Stomach smooth muscle (tissue), 2 donors: ENCODE measurements at regions not wholly inside any gene's neighbourhood (a gene's known extent, or its start where the extent isn't known, plus 50 kb on each side); places are given as distances from the start of the nearest gene placed in this dataset.
"Not testable (repeated sequence)": the region's sequence is repeated elsewhere in the genome, so short reads cannot be mapped to it uniquely, and the experiment has no call there.

ENCODE experiments used
- H3K27ac ChIP-seq: one replicate; pipeline ENCODE4 v1.7.0; 2013; ENCODE audit warnings: mild to moderate bottlenecking, low read length, inconsistent platforms
- H3K27me3 ChIP-seq, 2 donors: one replicate each; pipeline ENCODE4 v1.7.0; 2013; ENCODE audit warnings: low read length in 2 of 2; ENCODE audit not compliant: insufficient read depth in 2 of 2, control insufficient read depth in 1 of 2
- H3K36me3 ChIP-seq, 2 donors: one replicate each; pipeline ENCODE4 v1.7.0; 2013; ENCODE audit warnings: low read length in 2 of 2; ENCODE audit not compliant: control insufficient read depth in 2 of 2, insufficient read depth in 2 of 2
- H3K4me1 ChIP-seq: one replicate; pipeline ENCODE4 v1.7.0; 2013; ENCODE audit warnings: low read length; ENCODE audit not compliant: control insufficient read depth, insufficient read depth
- H3K4me3 ChIP-seq, 2 donors: one replicate each; pipeline ENCODE4 v1.7.0; 2013; ENCODE audit warnings: low read length in 2 of 2
- H3K9ac ChIP-seq, 2 donors: one replicate each; pipeline ENCODE4 v1.7.0; 2013; ENCODE audit warnings: low read length in 2 of 2, mild to moderate bottlenecking in 1 of 2
- H3K9me3 ChIP-seq, 2 donors: one replicate each; pipeline ENCODE4 v1.7.0; 2013; ENCODE audit warnings: low read length in 2 of 2; ENCODE audit not compliant: control insufficient read depth in 2 of 2
- donor health status: healthy.
- donor health status: Pancreatic carcinoma.

DNA sequence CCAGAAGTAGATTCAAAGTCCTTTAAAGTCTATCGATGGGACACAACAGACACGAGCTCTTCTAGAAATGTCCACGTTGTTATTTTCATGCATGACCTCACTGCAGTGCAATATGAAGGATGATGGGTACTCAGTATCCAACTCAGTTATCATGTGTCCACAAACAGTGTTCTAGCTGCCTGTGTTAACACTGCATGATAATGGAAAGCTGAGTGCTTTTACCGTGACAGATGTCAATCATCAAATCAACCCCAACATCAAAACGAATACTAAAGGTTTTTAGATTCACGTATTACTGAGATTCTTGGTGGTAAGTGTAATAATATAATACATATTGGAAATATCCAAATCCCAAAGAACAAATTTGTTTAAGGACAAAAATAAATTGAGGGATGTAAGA is 394.8 kb upstream of the TENM3 start:
- Histone ChIP-seq H3K4me3 (no peak overlapping the region), H3K27me3 (no peaks in the 10 kb centered on the region), H3K9me3 (no peaks in the 10 kb centered on the region), H3K36me3 (no peaks in the 10 kb centered on the region), H3K27ac (no peak overlapping the region), H3K4me1 (no peaks in the 10 kb centered on the region), H3K9ac (no peak overlapping the region)

DNA sequence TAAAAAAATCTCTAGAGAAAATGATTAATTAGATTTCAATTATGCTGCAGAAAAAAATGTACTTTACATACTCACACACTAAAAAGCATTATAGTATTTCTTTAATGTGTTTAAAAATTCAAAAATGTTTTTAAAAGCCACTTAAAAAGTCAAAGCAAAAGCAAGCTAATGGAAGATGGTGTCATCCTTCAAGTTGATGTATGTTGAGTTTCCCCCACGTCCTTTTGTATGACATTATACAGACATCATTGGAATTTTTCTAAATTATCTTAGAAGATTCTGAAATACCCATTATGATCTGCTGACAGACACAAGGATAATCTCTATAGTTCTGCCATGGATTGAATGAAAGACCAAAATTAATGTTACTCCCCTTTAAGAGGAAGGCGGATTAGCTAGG is 393.7 kb upstream of the TENM3 start:
- Histone ChIP-seq H3K9me3 (no peaks in the 10 kb centered on the region), H3K4me1 (no peaks in the 10 kb centered on the region), H3K27me3 (no peaks in the 10 kb centered on the region), H3K36me3 (no peaks in the 10 kb centered on the region), H3K9ac (no peak overlapping the region), H3K4me3 (no peak overlapping the region), H3K27ac (no peak overlapping the region)

DNA sequence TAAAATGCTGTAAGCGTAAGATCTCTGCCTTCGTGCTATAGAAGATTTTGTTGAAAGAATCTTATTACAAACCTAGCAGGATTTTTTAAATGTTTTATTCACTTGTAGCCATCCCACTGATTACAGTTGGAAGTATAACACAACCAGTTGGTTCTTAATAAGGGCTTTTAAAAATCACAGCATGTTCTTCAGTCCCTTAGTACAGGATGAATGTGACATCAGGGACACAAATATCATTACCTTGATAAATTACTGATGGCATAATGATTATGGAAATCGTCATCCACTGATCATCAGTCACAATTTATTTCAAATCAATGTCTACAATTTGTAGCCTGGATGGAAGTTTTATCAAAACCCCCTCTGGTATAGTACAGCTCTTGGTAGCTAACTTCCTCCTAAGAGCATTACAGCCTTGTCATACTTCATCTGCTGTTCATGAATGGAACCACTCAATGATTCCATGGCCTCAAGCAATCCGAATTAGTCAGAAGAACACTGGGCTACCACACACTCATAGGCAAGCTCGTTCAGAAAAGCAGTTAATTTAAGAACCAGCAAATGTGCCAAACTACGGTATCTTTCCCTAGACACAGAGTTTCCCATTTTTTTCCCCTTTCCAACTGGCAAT is 389.2 kb upstream of the TENM3 start:
- no peak overlapping the region for H3K9ac ChIP-seq
- no peak overlapping the region for H3K4me3 ChIP-seq
- H3K9me3 ChIP-seq, result no peaks in the 10 kb centered on the region
- no peaks in the 10 kb centered on the region for H3K27me3 ChIP-seq
- H3K27ac ChIP-seq, result no peak overlapping the region
- H3K36me3 ChIP-seq, result no peaks in the 10 kb centered on the region
- no peaks in the 10 kb centered on the region for H3K4me1 ChIP-seq

DNA sequence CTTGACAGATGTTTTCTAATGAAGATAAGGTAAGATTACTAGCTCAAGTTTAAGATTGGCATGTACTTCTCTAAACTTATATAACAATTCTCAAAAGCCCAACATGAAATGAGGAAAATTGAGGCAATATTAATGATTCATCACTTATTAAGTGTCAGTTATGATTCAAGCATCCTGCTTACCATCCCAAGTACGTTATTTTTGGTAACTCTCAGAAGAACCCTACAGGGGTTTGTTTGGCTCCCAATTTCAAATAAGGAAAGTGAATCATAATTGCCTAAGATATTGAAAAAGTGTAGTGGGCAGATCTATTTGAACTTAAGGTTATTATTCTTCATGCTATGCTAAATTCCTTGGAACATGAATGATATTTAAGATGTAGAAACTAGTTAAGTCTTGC is 387.9 kb upstream of the TENM3 start:
- Histone ChIP-seq H3K4me1 (no peaks in the 10 kb centered on the region), H3K27me3 (no peaks in the 10 kb centered on the region), H3K9me3 (no peaks in the 10 kb centered on the region), H3K4me3 (no peak overlapping the region), H3K9ac (no peak overlapping the region), H3K27ac (no peak overlapping the region), H3K36me3 (no peaks in the 10 kb centered on the region)

DNA sequence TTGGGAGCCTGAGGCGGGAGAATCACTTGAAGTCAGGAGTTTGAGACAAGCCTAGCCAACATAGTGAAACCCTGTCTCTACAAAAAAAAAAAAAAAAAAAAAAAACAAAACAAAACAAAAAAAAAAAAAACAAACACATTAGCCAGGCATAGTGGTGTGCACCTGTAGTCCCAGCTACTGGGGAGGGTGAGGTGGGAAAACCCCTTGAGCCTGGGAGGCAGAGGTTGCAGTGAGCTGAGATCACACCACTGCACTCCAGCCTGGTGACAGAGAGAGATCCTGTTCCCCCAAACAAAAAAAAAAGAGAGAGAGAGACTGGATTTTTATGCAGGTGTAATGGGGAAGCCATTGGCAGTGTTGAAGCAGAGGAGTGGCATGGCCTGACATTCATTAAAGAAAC is 385.7 kb upstream of the TENM3 start:
- H3K27me3 ChIP-seq, H3K9ac ChIP-seq, H3K36me3 ChIP-seq, H3K9me3 ChIP-seq, H3K4me1 ChIP-seq, H3K27ac ChIP-seq, H3K4me3 ChIP-seq: not testable (repeated sequence)

DNA sequence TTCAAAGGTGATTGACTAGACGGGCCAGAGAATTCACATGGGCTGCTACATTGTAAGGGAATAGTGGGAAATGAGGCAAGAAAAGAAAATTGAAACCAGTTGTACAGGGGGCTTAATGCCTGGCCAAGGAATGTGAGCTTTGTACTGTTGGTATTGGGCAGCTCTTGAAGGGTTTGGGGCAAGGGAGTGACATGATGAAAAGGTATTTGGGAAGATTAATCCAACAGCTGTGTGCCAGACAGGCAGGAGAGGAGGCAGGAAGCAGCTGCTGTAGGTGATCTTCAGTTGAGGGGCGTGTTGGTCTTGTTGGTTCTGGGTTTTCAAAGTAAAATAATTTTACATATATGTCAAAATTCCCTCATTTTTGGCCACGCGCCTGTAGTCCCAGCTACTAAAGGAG is 384.5 kb upstream of the TENM3 start:
- Histone ChIP-seq H3K36me3 (no peaks in the 10 kb centered on the region), H3K9me3 (no peaks in the 10 kb centered on the region), H3K9ac (no peak overlapping the region), H3K4me3 (no peak overlapping the region), H3K4me1 (no peaks in the 10 kb centered on the region), H3K27ac (no peak overlapping the region), H3K27me3 (no peaks in the 10 kb centered on the region)

DNA sequence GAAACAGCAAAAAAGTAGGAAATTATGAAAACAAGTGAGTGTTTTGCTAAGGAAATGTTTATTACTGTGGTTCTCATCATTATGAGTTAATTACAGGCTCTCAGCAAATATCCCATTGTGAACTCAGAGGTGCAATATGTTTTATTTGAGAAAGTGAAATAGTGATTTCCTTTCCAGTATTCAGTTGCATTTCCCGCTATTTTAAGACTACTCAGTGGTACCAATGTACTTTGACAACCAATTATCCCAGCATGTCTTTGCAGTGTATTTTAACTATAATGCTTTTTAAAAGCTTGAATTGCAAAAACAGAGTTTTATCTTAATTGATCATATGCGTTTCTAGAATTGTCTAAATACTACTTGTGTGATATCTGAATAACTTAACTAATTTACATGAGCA is 383.8 kb upstream of the TENM3 start:
- Histone ChIP-seq H3K4me1 (no peaks in the 10 kb centered on the region), H3K4me3 (no peak overlapping the region), H3K9me3 (no peaks in the 10 kb centered on the region), H3K27me3 (no peaks in the 10 kb centered on the region), H3K27ac (no peak overlapping the region), H3K9ac (no peak overlapping the region), H3K36me3 (no peaks in the 10 kb centered on the region)

DNA sequence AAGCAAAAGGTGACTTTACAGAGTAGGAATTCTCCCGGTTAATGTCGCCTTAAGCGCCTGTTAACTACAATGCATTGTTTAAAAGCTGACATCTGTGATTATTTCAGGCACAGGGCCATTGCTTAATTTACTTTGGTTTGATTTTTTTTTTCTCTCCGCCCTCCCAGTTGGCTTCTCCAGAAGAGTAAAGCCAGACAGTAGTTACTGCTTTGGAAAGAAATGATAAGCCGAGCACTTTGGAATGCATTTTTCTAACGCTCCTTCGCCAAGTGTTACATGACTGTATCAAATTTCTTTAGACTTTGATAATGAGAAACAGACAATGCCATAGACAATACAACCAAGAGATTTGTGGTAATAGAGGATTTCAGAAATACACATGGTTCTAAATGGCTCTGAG is 383.0 kb upstream of the TENM3 start:
- Histone ChIP-seq H3K27me3 (no peaks in the 10 kb centered on the region), H3K36me3 (no peaks in the 10 kb centered on the region), H3K4me1 (no peaks in the 10 kb centered on the region), H3K9ac (no peak overlapping the region), H3K27ac (no peak overlapping the region), H3K9me3 (no peaks in the 10 kb centered on the region), H3K4me3 (no peak overlapping the region)

DNA sequence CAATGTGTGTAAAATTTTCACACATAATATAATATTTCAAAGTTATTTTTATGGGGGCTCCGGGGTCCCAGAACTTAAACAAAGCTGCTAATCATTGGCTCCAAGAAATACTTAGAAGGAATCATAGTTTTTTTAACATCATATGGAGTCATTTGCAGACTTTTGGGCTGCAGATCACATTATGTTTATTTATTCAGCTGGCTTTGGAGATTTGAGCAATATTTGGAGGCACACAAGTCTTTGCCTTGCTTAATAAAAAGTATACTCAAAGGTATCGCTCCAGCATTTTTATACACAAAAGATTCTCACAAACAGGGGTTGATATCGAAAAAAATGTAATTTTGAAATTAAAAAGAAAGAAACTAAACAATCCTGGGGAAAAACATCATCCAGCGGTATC is 382.5 kb upstream of the TENM3 start:
- H3K4me3 ChIP-seq, result no peak overlapping the region
- no peak overlapping the region for H3K27ac ChIP-seq
- H3K4me1 ChIP-seq, result no peaks in the 10 kb centered on the region
- no peaks in the 10 kb centered on the region for H3K36me3 ChIP-seq
- H3K9me3 ChIP-seq, result no peaks in the 10 kb centered on the region
- no peaks in the 10 kb centered on the region for H3K27me3 ChIP-seq
- no peak overlapping the region for H3K9ac ChIP-seq

DNA sequence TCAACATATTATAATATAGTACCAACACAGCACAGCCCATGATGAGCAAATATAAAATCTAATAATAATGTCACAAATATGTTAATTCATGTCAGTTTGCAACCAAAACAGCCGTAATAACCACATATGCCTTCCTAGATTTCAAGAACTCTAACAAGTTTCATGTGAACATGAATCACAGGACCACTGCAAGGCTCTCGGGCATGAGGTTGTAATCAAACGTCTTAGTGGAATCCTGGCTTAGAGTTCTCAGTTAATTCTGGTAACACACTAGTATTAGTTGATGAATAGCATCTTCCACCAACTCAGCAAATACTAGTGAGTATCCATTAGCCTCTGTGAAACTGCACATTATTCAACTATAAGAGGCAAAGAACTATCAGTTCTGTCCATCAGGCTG is 379.3 kb upstream of the TENM3 start:
- H3K36me3 ChIP-seq, result no peaks in the 10 kb centered on the region
- H3K9ac ChIP-seq, result no peak overlapping the region
- no peaks in the 10 kb centered on the region for H3K4me1 ChIP-seq
- no peaks in the 10 kb centered on the region for H3K27me3 ChIP-seq
- H3K9me3 ChIP-seq, result no peaks in the 10 kb centered on the region
- no peak overlapping the region for H3K4me3 ChIP-seq
- H3K27ac ChIP-seq, result no peak overlapping the region

DNA sequence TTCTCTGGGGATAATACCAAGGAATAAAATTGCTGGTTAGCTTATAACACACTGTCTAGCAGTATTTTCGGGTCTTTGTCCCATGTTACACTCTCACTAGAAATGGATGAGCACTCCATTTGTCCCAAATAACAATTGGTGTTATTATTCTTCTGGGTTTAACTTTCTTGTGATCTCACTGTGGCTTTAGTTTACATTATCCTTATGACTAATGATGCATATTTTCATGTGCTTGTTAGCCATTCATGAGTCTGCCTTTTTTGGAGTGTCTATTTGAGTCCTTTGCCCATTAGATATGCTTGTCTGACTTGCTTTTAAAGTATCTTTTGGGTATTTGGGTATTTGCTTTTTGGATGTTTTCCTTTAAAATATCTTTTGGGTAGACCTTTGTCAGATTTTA is 372.9 kb upstream of the TENM3 start:
- Histone ChIP-seq H3K27me3 (no peaks in the 10 kb centered on the region), H3K4me1 (no peaks in the 10 kb centered on the region), H3K9ac (no peak overlapping the region), H3K9me3 (no peaks in the 10 kb centered on the region), H3K4me3 (no peak overlapping the region), H3K27ac (no peak overlapping the region), H3K36me3 (no peaks in the 10 kb centered on the region)
